ENCODE measurements at regions not wholly inside any gene's neighbourhood (a gene's known extent, or its start where the extent isn't known, plus 50 kb on each side); places are given as distances from the start of the nearest gene placed in this dataset.

GRCh38 chr2:133906926-133907325 lies 338.7 kb upstream of the NCKAP5 start:
- Histone ChIP-seq H2BK5ac (ENCODE audit: low read depth, low read length, poor library complexity, severe bottlenecking) (no peak overlapping the region), H4K5ac (ENCODE audit: low read depth, low read length) (no peak overlapping the region), H3K9me3 (ENCODE audit: control insufficient read depth, insufficient read depth, low read length) (no peaks in the 10 kb centered on the region), H3K36me3 (ENCODE audit: control insufficient read depth, insufficient read depth, low read length) (no peaks in the 10 kb centered on the region), H2BK15ac (ENCODE audit: low read depth, low read length) (no peak overlapping the region), H4K91ac (ENCODE audit: insufficient read depth, low read depth, low read length) (no peak overlapping the region), H3K4me3 (ENCODE audit: insufficient read depth, low read depth, low read length) (no peak overlapping the region), H3K23ac (ENCODE audit: low read depth, low read length) (no peak overlapping the region), H2AFZ (replicated peaks; ENCODE audit: low read length, poor library complexity) (no peak overlapping the region), H3K79me1 (ENCODE audit: low read depth in 1 of 2, low read length in 2 of 2) (no peaks in the 10 kb centered on the region), H4K20me1 (ENCODE audit: insufficient read depth, low read length) (no peaks in the 10 kb centered on the region), H2AK9ac (replicated peaks; ENCODE audit: low read depth, low read length, poor library complexity) (no peak overlapping the region), H3K4ac (ENCODE audit: low read depth, low read length) (no peak overlapping the region), H3K9ac (ENCODE audit: low read depth, low read length) (no peak overlapping the region), H2BK120ac (ENCODE audit: low read depth, low read length) (no peak overlapping the region), H3K18ac (ENCODE audit: low read depth, low read length) (no peak overlapping the region), H2AK5ac (ENCODE audit: low read depth, low read length) (no peak overlapping the region), H3K27me3 (ENCODE audit: control insufficient read depth, insufficient read depth, low read length) (peaks cover 2% of the 10 kb centered on the region; the same call in 1 of the 2 replicates), H2BK20ac (ENCODE audit: low read depth, low read length) (no peak overlapping the region), H3K9me1 (ENCODE audit: insufficient read depth, low read length) (no peaks in the 10 kb centered on the region), H3K4me1 (ENCODE audit: control insufficient read depth, insufficient read depth, low read length) (no peaks in the 10 kb centered on the region), H3K4me2 (ENCODE audit: low read depth, low read length) (no peak overlapping the region), H4K8ac (ENCODE audit: low read depth in 2 of 2, low read length in 2 of 2) (no peak overlapping the region), H3K14ac (replicated peaks; ENCODE audit: low read depth, low read length) (no peak overlapping the region), H3K56ac (ENCODE audit: extremely low read depth, insufficient read depth, low read length) (no peak overlapping the region), H3K27ac (ENCODE audit: insufficient read depth, low read length) (no peak overlapping the region)
- BruUV-seq (replicated peaks) = no TSS peak
- TF ChIP-seq BHLHE40 (IDR thresholded peaks at IDR 0.05; ENCODE audit: low read depth, low read length) = no peak
- TF ChIP-seq CTCF (conservative IDR thresholded peaks at IDR 0.05; ENCODE audit: low read depth, low read length) = no peak
- TF ChIP-seq CHD1 (IDR thresholded peaks at IDR 0.05; ENCODE audit: low read depth, low read length) = no peak
- no peak for TF ChIP-seq RCOR1 (IDR thresholded peaks at IDR 0.05; ENCODE audit: insufficient replicate concordance, low read length)
- no peak for TF ChIP-seq CEBPB (IDR thresholded peaks at IDR 0.05; ENCODE audit: low read depth, low read length)
- TF ChIP-seq MXI1 (IDR thresholded peaks at IDR 0.05; ENCODE audit: borderline replicate concordance, low read depth, low read length) = no peak
- TF ChIP-seq MAZ (IDR thresholded peaks at IDR 0.05; ENCODE audit: borderline replicate concordance, low read depth, low read length) = no peak
- TF ChIP-seq POLR2A (IDR thresholded peaks at IDR 0.05; ENCODE audit: low read depth, low read length) = no peak
- no peak for TF ChIP-seq NFE2L2 (IDR thresholded peaks at IDR 0.05; ENCODE audit: low read depth, low read length)
- TF ChIP-seq SMC3 (IDR thresholded peaks at IDR 0.05; ENCODE audit: low read depth, low read length) = no peak
- no peak for TF ChIP-seq USF2 (IDR thresholded peaks at IDR 0.05; ENCODE audit: low read depth, low read length)
- no peak for TF ChIP-seq MAFK (IDR thresholded peaks at IDR 0.05; ENCODE audit: low read depth, low read length)
- TF ChIP-seq RFX5 (IDR thresholded peaks at IDR 0.05; ENCODE audit: low read depth, low read length) = no peak
- intact Hi-C loops (cut with micrococcal nuclease) (no loop called here), in situ Hi-C loops (cut with MboI; ENCODE audit: low sequenced_read_pairs) (loop anchor here (10.0 kb wide), 1 partner anchor 178 kb away; no protein-coding TSS in a partner anchor), dilution Hi-C loops (cut with HindIII; ENCODE audit: low sequenced_read_pairs, unreplicated experiment) (no loop called here)
- no peak for DNase-seq
- ChIA-PET CTCF (interaction anchor here (1.2 kb wide), 1 partner anchor 8 kb away, joined by 3 read pairs; no protein-coding TSS in a partner anchor), POLR2A (ENCODE audit: unreplicated experiment) (no interaction called here)
- no peak for ATAC-seq (ENCODE audit: low read depth)
